GM19328 (cell line): ENCODE measurements at regions not wholly inside any gene's neighbourhood (a gene's known extent, or its start where the extent isn't known, plus 50 kb on each side); places are given as distances from the start of the nearest gene placed in this dataset.

Source experiments
- ATAC-seq: cut with Tn5 transposase; IDR thresholded peaks from one replicate; pipeline ENCODE4 v1.9.1; 2021; ENCODE audit warnings: mild to moderate bottlenecking, moderate library complexity; ENCODE audit not compliant: unreplicated experiment

GRCh38 chr13:40433577-40433976, 232.9 kb downstream of the FOXO1 start:
- ATAC-seq = peak; percentile 61

GRCh38 chr13:40434516-40435397, 231.7 kb downstream of the FOXO1 start:
- no peak for ATAC-seq

GRCh38 chr13:40438022-40438680, 228.3 kb downstream of the FOXO1 start:
- ATAC-seq = no peak

GRCh38 chr13:40438999-40439797, 227.2 kb downstream of the FOXO1 start:
- no peak for ATAC-seq

GRCh38 chr13:40439928-40440327, 226.5 kb downstream of the FOXO1 start:
- ATAC-seq = no peak

- no peak for ATAC-seq
Observed at GRCh38 chr13:40440990-40441820, 225.2 kb downstream of the FOXO1 start.

- no peak for ATAC-seq
Observed at GRCh38 chr13:40442231-40442630, 224.2 kb downstream of the FOXO1 start.

- no peak for ATAC-seq
Observed at GRCh38 chr13:40442826-40443225, 223.6 kb downstream of the FOXO1 start.

GRCh38 chr13:40444241-40444640, 222.2 kb downstream of the FOXO1 start:
- no peak for ATAC-seq

GRCh38 chr13:40445557-40445990, 220.9 kb downstream of the FOXO1 start:
- peak; percentile 98 for ATAC-seq

- no peak for ATAC-seq
Observed at GRCh38 chr13:40446365-40446764, 220.1 kb downstream of the FOXO1 start.

GRCh38 chr13:40447857-40448256, 218.6 kb downstream of the FOXO1 start:
- ATAC-seq = no peak

GRCh38 chr13:40452038-40452666, 214.3 kb downstream of the FOXO1 start:
- ATAC-seq = no peak

- no peak for ATAC-seq
Observed at GRCh38 chr13:40452741-40453334, 213.6 kb downstream of the FOXO1 start.

GRCh38 chr13:40453351-40454021, 213.0 kb downstream of the FOXO1 start:
- no peak for ATAC-seq

- ATAC-seq = no peak
Observed at GRCh38 chr13:40456397-40456953, 210.0 kb downstream of the FOXO1 start.

GRCh38 chr13:40456979-40457553, 209.4 kb downstream of the FOXO1 start:
- ATAC-seq = no peak

- ATAC-seq = no peak
Observed at GRCh38 chr13:40457929-40458719, 208.3 kb downstream of the FOXO1 start.
